GM13976 (cell line): ENCODE measurements at regions not wholly inside any gene's neighbourhood (a gene's known extent, or its start where the extent isn't known, plus 50 kb on each side); places are given as distances from the start of the nearest gene placed in this dataset.

ENCODE experiments used
- DNase-seq: peaks from one replicate; pipeline ENCODE4 v3.0.0; 2012; ENCODE audit warnings: low spot score
- CTCF ChIP-seq: IDR thresholded peaks from 2 replicates; pipeline ENCODE4 v1.5.1; 2012; ENCODE audit warnings: borderline replicate concordance, mild to moderate bottlenecking; ENCODE audit not compliant: insufficient read depth; ENCODE audit errors: extremely low read depth, missing control alignments, control extremely low read depth
- in situ Hi-C: fragments of 300-500 bp; cut with MboI; formaldehyde crosslinking; loops from one replicate; pipeline ENCODE4 v1.12.0; 2022; ENCODE audit warnings: low sequenced_read_pairs, mixed read lengths, inconsistent platforms; ENCODE audit not compliant: unreplicated experiment

GRCh38 chr6:115617031-115617430 lies 443.7 kb downstream of the FRK start:
- no peak for TF ChIP-seq CTCF
- in situ Hi-C loops: no loop called here
- no peak for DNase-seq

- DNase-seq: no peak
- in situ Hi-C loops: no loop called here
- no peak for TF ChIP-seq CTCF
These were observed 447.2 kb downstream of the FRK start for GRCh38 chr6:115613488-115613887.

GRCh38 chr6:115612796-115613479 lies 447.8 kb downstream of the FRK start:
- no peak for TF ChIP-seq CTCF
- in situ Hi-C loops: no loop called here
- DNase-seq: no peak

GRCh38 chr6:115612216-115612615 lies 448.5 kb downstream of the FRK start:
- TF ChIP-seq CTCF: no peak
- in situ Hi-C loops: no loop called here
- DNase-seq: no peak

- no peak for TF ChIP-seq CTCF
- in situ Hi-C loops: no loop called here
- no peak for DNase-seq
These were observed 450.0 kb downstream of the FRK start for GRCh38 chr6:115610696-115611095.

- in situ Hi-C loops: no loop called here
- DNase-seq: no peak
- no peak for TF ChIP-seq CTCF
These were observed 451.6 kb downstream of the FRK start for GRCh38 chr6:115609111-115609510.

- no peak for TF ChIP-seq CTCF
These were observed 458.2 kb downstream of the FRK start for GRCh38 chr6:115602466-115602865.

More at GRCh38 chr6:115602466-115602865, 458.2 kb downstream of the FRK start:
- in situ Hi-C loops: no loop called here
- no peak for DNase-seq
